Stimulated activated CD4-positive, alpha-beta T cell treated with anti-CD3 and anti-CD28 coated beads, Interleukin-12 subunit alpha, Interleukin-12 subunit beta, amount 100 ng/mL, for 24 hours (primary cell): ENCODE measurements at regions not wholly inside any gene's neighbourhood (a gene's known extent, or its start where the extent isn't known, plus 50 kb on each side); places are given as distances from the start of the nearest gene placed in this dataset.
A peak's percentile ranks its signal among the peaks of the same experiment; 100 is the strongest.
"Not testable (repeated sequence)": the region's sequence is repeated elsewhere in the genome, so short reads cannot be mapped to it uniquely, and the experiment has no call there.

ENCODE experiments used
- DNase-seq, 2 experiments: peaks; one replicate each; pipeline ENCODE4 v3.0.0-alpha.2; 2020; ENCODE audit warnings: low read depth in 2 of 2

- no peak for DNase-seq
Measured at GRCh38 chr22:45061332-45061731, 51.5 kb upstream of the PHF21B start.

GRCh38 chr22:45064313-45065278 lies 54.8 kb upstream of the PHF21B start:
- peak; percentile 24 to 54 for DNase-seq

GRCh38 chr22:45065726-45066125 lies 55.9 kb upstream of the PHF21B start:
- no peak for DNase-seq

- no peak for DNase-seq
Measured at GRCh38 chr22:45067731-45068130, 57.9 kb upstream of the PHF21B start.

GRCh38 chr22:45069925-45070324 lies 60.1 kb upstream of the PHF21B start:
- peak in 1 of 2 experiments; percentile 14 for DNase-seq

- no peak for DNase-seq
Measured at GRCh38 chr22:45071618-45072017, 61.8 kb upstream of the PHF21B start.

GRCh38 chr22:45072322-45072903 lies 62.6 kb upstream of the PHF21B start:
- peak in 1 of 2 experiments; percentile 26 for DNase-seq

GRCh38 chr22:45073064-45073463 lies 63.3 kb upstream of the PHF21B start:
- no peak for DNase-seq

- no peak for DNase-seq
Measured at GRCh38 chr22:45077286-45077685, 67.5 kb upstream of the PHF21B start.

GRCh38 chr22:45077826-45078334 lies 68.1 kb upstream of the PHF21B start:
- DNase-seq = no peak

GRCh38 chr22:45082795-45083194 lies 73.0 kb upstream of the PHF21B start:
- peak in 1 of 2 experiments; percentile 24 for DNase-seq

- DNase-seq = peak in 1 of 2 experiments; percentile 19
Measured at GRCh38 chr22:45083659-45084305, 74.0 kb upstream of the PHF21B start.

GRCh38 chr22:45084400-45084920 lies 74.7 kb upstream of the PHF21B start:
- DNase-seq = no peak

- DNase-seq = no peak
Measured at GRCh38 chr22:45087802-45088201, 75.9 kb upstream of the NUP50 start.

GRCh38 chr22:45088576-45088975 lies 75.1 kb upstream of the NUP50 start:
- DNase-seq = no peak

- no peak for DNase-seq
Measured at GRCh38 chr22:45090497-45090910, 73.2 kb upstream of the NUP50 start.

- no peak for DNase-seq
Measured at GRCh38 chr22:45091254-45091854, 72.4 kb upstream of the NUP50 start.

GRCh38 chr22:45091875-45092274 lies 71.8 kb upstream of the NUP50 start:
- DNase-seq = not testable (repeated sequence)

GRCh38 chr22:45092644-45093043 lies 71.1 kb upstream of the NUP50 start:
- DNase-seq = no peak

GRCh38 chr22:45093609-45094008 lies 70.1 kb upstream of the NUP50 start:
- no peak for DNase-seq

- DNase-seq = no peak
Measured at GRCh38 chr22:45094081-45094720, 69.5 kb upstream of the NUP50 start.
